Stomach (tissue), 8 donors: ENCODE measurements at regions not wholly inside any gene's neighbourhood (a gene's known extent, or its start where the extent isn't known, plus 50 kb on each side); places are given as distances from the start of the nearest gene placed in this dataset.

Source experiments
- DNase-seq, 2 donors: peaks; one replicate each; pipeline versions ENCODE4 v3.0.0 to v3.0.0-alpha.2; 2013 to 2019
- H3K27ac ChIP-seq, 5 donors: fragments of 200-600 bp in 4 of 5; sonication (generic) in 4 of 5; one replicate each; pipeline ENCODE4 v1.5.1; 2013 to 2019; ENCODE audit warnings: mild to moderate bottlenecking in 1 of 5, moderate library complexity in 1 of 5
- H3K27me3 ChIP-seq, 3 donors: fragments of 200-600 bp; sonication (generic); one replicate each; pipeline ENCODE4 v1.5.1; 2017 to 2019; ENCODE audit warnings: mixed run types in 1 of 3
- H3K36me3 ChIP-seq, 4 donors: fragments of 200-600 bp; sonication (generic); 1 replicate in 3 of 4; 2 replicates in 1 of 4; pipeline ENCODE4 v1.5.1; 2016 to 2019
- H3K4me1 ChIP-seq, 4 donors: fragments of 200-600 bp; sonication (generic); one replicate each; pipeline ENCODE4 v1.5.1; 2016 to 2019
- H3K4me3 ChIP-seq, 4 donors: fragments of 200-600 bp; sonication (generic) in 3 of 4; one replicate each; pipeline ENCODE4 v1.5.1; 2016 to 2019; ENCODE audit warnings: mild to moderate bottlenecking in 1 of 4
- H3K9me3 ChIP-seq, 4 donors: fragments of 200-600 bp; sonication (generic); one replicate each; pipeline ENCODE4 v1.5.1; 2016 to 2019
- EP300 ChIP-seq: sonication (generic); formaldehyde crosslinking; IDR thresholded peaks from one replicate; pipeline ENCODE4 v1.6.1; 2017; ENCODE audit warnings: antibody characterized with exemption
- POLR2A ChIP-seq, 4 donors: fragments of 450-650 bp; IDR thresholded peaks; one replicate each; pipeline ENCODE4 v1.6.1; 2016; ENCODE audit warnings: antibody characterized with exemption in 4 of 4, control low read depth in 2 of 4, mild to moderate bottlenecking in 1 of 4, moderate library complexity in 1 of 4
- POLR2AphosphoS5 ChIP-seq, 3 donors: sonication (generic); formaldehyde crosslinking; IDR thresholded peaks; one replicate each; pipeline ENCODE4 v1.6.1; 2016; ENCODE audit warnings: antibody characterized with exemption in 3 of 3
- whole genome bisulfite sequencing, 5 donors: extraction: QIAGEN DNeasy Blood & Tissue Kit in 3 of 5; methylation state at CpG; one replicate each; pipeline versions ENCODE4 v1.1.5 to v1.1.7; 2013 to 2018; 5-methylcytosine and 5-hydroxymethylcytosine counted together
- intact Hi-C: fragments of 100-400 bp; cut with DNase I; formaldehyde crosslinking; loops from one replicate; pipeline ENCODE4 v1.15.1; 2023; ENCODE audit warnings: low total_unique reads
- TF ChIP-seq, protein P1 (sequence below), 7 experiments: fragments of 450-650 bp in 4 of 7; fragments of 200-600 bp in 3 of 7; sonication (generic) in 3 of 7; IDR thresholded peaks; one replicate each; pipeline ENCODE4 v1.5.1; 2016 to 2019; ENCODE audit warnings: antibody characterized with exemption in 7 of 7, control low read depth in 2 of 7, mild to moderate bottlenecking in 1 of 7
- donor health status: healthy with polysubstance abuse.
- donor health status: Bipolar disorder and iron deficiency.
- donor health status: healthy.

DNA sequence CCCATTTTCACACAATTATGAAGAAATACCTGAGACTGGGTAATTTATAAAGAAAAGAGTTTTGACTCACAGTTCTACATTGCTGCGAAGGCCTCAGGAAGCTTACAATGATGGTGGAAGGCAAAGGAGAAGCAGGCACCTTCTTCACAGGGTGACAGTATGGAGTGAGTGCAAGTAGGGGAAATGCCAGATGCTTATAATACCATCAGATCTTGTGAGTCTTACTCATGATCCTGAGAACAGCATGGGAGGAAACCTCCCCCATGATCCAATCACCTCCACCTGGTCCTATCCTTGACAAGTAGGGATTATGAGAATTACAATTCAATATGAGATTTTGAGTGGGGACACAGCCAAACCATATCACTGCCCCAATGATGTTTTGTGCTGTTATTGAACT lies 189.3 kb upstream of the CRY1 start:
- TF ChIP-seq POLR2A (IDR thresholded peaks at IDR 0.05) (no peak), EP300 (no peak), POLR2AphosphoS5 (IDR thresholded peaks at IDR 0.05) (no peak)
- TF ChIP-seq, protein P1, sequence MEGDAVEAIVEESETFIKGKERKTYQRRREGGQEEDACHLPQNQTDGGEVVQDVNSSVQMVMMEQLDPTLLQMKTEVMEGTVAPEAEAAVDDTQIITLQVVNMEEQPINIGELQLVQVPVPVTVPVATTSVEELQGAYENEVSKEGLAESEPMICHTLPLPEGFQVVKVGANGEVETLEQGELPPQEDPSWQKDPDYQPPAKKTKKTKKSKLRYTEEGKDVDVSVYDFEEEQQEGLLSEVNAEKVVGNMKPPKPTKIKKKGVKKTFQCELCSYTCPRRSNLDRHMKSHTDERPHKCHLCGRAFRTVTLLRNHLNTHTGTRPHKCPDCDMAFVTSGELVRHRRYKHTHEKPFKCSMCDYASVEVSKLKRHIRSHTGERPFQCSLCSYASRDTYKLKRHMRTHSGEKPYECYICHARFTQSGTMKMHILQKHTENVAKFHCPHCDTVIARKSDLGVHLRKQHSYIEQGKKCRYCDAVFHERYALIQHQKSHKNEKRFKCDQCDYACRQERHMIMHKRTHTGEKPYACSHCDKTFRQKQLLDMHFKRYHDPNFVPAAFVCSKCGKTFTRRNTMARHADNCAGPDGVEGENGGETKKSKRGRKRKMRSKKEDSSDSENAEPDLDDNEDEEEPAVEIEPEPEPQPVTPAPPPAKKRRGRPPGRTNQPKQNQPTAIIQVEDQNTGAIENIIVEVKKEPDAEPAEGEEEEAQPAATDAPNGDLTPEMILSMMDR (IDR thresholded peaks at IDR 0.05): no peak
- intact Hi-C loops: no loop called here
- no peak overlapping the region for H3K4me3 ChIP-seq
- 79 to 100% (median 91%) methylated on average over 1 of the region's 1 CpG for WGBS, 5 donors
- H3K4me1 ChIP-seq: no peaks in the 10 kb centered on the region
- H3K36me3 ChIP-seq: no peaks in the 10 kb centered on the region
- no peak overlapping the region for H3K27ac ChIP-seq
- no peak for DNase-seq
- H3K9me3 ChIP-seq: peaks cover 0 to 15% (median 9%) of the 10 kb centered on the region in 4 donors
- H3K27me3 ChIP-seq: no peaks in the 10 kb centered on the region

DNA sequence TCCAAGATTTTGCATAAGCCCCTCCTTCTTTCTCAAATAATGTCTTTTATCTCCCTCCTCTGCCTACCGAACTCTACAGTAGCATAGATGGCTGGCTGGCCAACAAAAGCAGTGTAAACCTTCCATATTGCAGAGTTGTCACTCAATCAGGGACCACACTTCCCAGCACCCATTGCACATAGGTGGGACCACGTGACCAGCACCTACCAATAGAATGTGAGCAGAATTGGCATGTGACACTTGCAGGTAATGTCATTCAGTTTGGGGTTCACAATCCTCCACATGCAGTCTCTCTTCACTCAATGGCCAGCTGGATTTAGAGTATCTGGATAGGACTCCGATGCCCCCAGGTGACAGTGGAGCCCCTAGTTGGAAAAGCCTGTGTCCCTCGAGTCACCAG lies 190.3 kb upstream of the CRY1 start:
- TF ChIP-seq EP300: no peak
- TF ChIP-seq, protein P1 (IDR thresholded peaks at IDR 0.05): no peak
- TF ChIP-seq POLR2A (IDR thresholded peaks at IDR 0.05): no peak
- no peak for TF ChIP-seq POLR2AphosphoS5 (IDR thresholded peaks at IDR 0.05)
- Histone ChIP-seq H3K4me3 (no peak overlapping the region), H3K27ac (no peak overlapping the region), H3K36me3 (no peaks in the 10 kb centered on the region), H3K9me3 (peaks cover 0 to 15% (median 9%) of the 10 kb centered on the region in 4 donors), H3K27me3 (peaks cover 0 to 2% (median 0%) of the 10 kb centered on the region in 3 donors), H3K4me1 (no peaks in the 10 kb centered on the region)
- 64 to 83% (median 70%) methylated on average over 4 of the region's 4 CpGs for WGBS, 5 donors
- no peak for DNase-seq
- intact Hi-C loops: no loop called here

DNA sequence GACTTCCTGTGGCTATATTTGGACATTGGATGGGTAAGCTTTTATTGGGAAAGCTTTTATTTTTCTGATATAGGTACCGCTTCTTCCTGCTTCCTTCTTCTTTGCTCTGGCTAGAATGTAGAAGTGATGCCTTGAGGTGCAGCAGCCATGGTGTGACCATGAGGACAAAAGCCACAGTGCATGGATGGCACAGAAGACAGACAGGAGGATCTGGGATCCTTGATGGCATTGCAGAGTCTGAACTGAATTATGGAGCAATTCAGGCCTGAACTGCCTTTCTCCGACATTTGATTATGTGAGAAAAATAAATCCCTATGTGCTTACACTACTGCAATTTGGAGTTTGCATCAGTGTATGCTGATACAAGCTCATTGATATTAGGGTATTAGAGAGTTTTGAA lies 191.3 kb upstream of the CRY1 start:
- TF ChIP-seq, protein P1 (IDR thresholded peaks at IDR 0.05): no peak
- TF ChIP-seq POLR2AphosphoS5 (IDR thresholded peaks at IDR 0.05): no peak
- TF ChIP-seq EP300: no peak
- intact Hi-C loops: no loop called here
- 92 to 97% (median 95%) methylated on average over 2 of the region's 2 CpGs for WGBS, 5 donors

DNA sequence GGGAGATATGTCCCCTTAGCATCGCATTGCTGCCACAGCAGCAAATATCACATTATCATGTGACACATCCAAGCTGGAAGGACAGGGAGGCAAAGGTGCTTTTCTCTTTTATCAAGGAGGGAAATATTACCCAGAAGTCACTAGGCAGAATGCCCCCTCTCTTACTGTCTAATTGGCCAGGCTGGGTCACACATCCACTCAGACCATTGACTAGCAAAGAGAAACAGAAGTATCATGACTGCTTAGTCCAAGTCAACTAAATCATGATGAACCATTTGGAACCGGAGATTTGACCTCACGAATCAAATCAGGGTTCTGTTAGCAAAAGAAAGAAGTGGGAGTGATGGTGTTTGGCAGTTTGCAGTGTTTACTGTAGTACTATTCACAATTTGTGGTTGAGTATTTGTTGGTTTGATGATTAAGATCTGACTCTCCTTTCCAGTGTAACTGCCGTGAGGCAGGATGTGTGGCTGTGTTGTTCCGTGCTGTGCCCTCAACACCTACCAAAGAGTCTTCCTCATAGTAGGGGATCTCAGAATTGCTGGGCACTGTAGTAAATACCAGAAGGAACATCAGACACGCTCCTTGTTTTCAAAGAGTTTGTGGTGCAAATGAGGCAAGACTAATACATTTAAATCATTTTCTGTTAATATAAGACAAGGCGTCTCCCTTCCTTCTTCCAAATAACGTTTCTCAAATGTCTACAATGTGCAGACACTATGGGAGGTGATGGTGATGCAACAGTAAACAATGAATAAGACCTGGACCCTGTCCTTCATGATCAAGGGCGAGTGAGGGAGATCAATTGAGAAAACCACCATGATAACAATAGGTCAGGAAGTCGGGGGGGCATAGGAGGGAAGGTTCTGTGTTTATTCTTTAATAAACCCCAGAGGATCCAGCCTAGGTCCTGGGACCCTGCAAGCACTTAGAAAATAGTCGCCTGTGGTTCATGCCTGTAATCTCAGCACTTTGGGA lies 194.4 kb upstream of the CRY1 start:
- no peaks in the 10 kb centered on the region for H3K4me1 ChIP-seq
- peaks cover 0 to 4% (median 0%) of the 10 kb centered on the region in 3 donors for H3K27me3 ChIP-seq
- no peak overlapping the region for H3K4me3 ChIP-seq
- H3K36me3 ChIP-seq: no peaks in the 10 kb centered on the region
- intact Hi-C loops: no loop called here
- TF ChIP-seq EP300 (no peak), POLR2AphosphoS5 (IDR thresholded peaks at IDR 0.05) (no peak), POLR2A (IDR thresholded peaks at IDR 0.05) (no peak)
- TF ChIP-seq, protein P1 (IDR thresholded peaks at IDR 0.05): no peak
- peaks cover 0 to 8% (median 4%) of the 10 kb centered on the region in 4 donors for H3K9me3 ChIP-seq
- no peak overlapping the region for H3K27ac ChIP-seq
- WGBS, 5 donors: 59 to 71% (median 64%) methylated on average over 11 of the region's 11 CpGs
- no peak for DNase-seq

More for the DNA sequence above, 191.3 kb upstream of the CRY1 start:
- Histone ChIP-seq H3K4me3 (no peak overlapping the region), H3K36me3 (no peaks in the 10 kb centered on the region), H3K9me3 (peaks cover 0 to 9% (median 4%) of the 10 kb centered on the region in 4 donors), H3K27me3 (peaks cover 0 to 4% (median 0%) of the 10 kb centered on the region in 3 donors), H3K4me1 (no peaks in the 10 kb centered on the region), H3K27ac (no peak overlapping the region)
- no peak for DNase-seq
